OCI-LY1 (cell line): ENCODE measurements at regions not wholly inside any gene's neighbourhood (a gene's known extent, or its start where the extent isn't known, plus 50 kb on each side); places are given as distances from the start of the nearest gene placed in this dataset.

Experiments used
- H2AFZ ChIP-seq: fragments of 200-600 bp; sonication (generic), shearing (Covaris generic); 2 replicates; pipeline ENCODE4 v1.6.0; 2014; ENCODE audit warnings: antibody characterized with exemption, mild to moderate bottlenecking, low read length
- H3F3A ChIP-seq: fragments of 200-600 bp; sonication (generic), shearing (Covaris generic); 2 replicates; pipeline ENCODE4 v1.6.0; 2014; ENCODE audit warnings: mild to moderate bottlenecking, antibody characterized with exemption, low read length, moderate library complexity; ENCODE audit not compliant: insufficient read depth
- H3K27ac ChIP-seq: fragments of 200-600 bp; sonication (generic); 2 replicates; pipeline ENCODE4 v1.5.1; 2014; ENCODE audit warnings: low read length, mixed run types, mild to moderate bottlenecking, low read depth; ENCODE audit not compliant: poor library complexity, severe bottlenecking
- H3K27me3 ChIP-seq: fragments of 200-600 bp; sonication (generic); 2 replicates; pipeline ENCODE4 v1.6.0; 2014; ENCODE audit warnings: antibody characterized with exemption, mild to moderate bottlenecking, low read length, moderate library complexity; ENCODE audit not compliant: insufficient read depth
- H3K36me3 ChIP-seq: fragments of 200-600 bp; sonication (generic); 2 replicates; pipeline ENCODE4 v1.6.1; 2014; ENCODE audit warnings: mild to moderate bottlenecking, antibody characterized with exemption, low read length, moderate library complexity, mixed read lengths; ENCODE audit not compliant: insufficient read depth
- H3K4me1 ChIP-seq: fragments of 200-600 bp; sonication (generic); 2 replicates; pipeline ENCODE4 v1.5.1; 2014; ENCODE audit warnings: mild to moderate bottlenecking, low read length, moderate library complexity; ENCODE audit not compliant: insufficient read depth, severe bottlenecking
- H3K4me2 ChIP-seq: fragments of 200-600 bp; sonication (generic), shearing (Covaris generic); 2 replicates; pipeline ENCODE4 v1.6.1; 2014; ENCODE audit warnings: low read length
- H3K4me3 ChIP-seq: fragments of 200-600 bp; sonication (generic); 2 replicates; pipeline ENCODE4 v1.5.1; 2014; ENCODE audit warnings: low read length, low read depth, mild to moderate bottlenecking, mixed read lengths; ENCODE audit not compliant: poor library complexity, severe bottlenecking
- H3K79me2 ChIP-seq: fragments of 200-600 bp; shearing (Covaris generic); 2 replicates; pipeline ENCODE4 v1.6.1; 2016; ENCODE audit warnings: mixed run types, low read length, mixed read lengths; ENCODE audit not compliant: insufficient read depth
- H3K9ac ChIP-seq: fragments of 200-600 bp; sonication (generic), shearing (Covaris generic); 2 replicates; pipeline ENCODE4 v1.6.1; 2014; ENCODE audit warnings: mild to moderate bottlenecking, low read length, mixed read lengths
- H3K9me2 ChIP-seq: fragments of 200-600 bp; sonication (generic), shearing (Covaris generic); 2 replicates; pipeline ENCODE4 v1.6.1; 2014; ENCODE audit warnings: low read depth, mild to moderate bottlenecking, low read length, mixed read lengths
- H3K9me3 ChIP-seq: fragments of 200-600 bp; shearing (Covaris generic); 2 replicates; pipeline ENCODE4 v1.6.1; 2014; ENCODE audit warnings: low read length, mixed read lengths
- H4K20me1 ChIP-seq: fragments of 200-600 bp; sonication (generic), shearing (Covaris generic); 2 replicates; pipeline ENCODE4 v1.6.0; 2016; ENCODE audit warnings: mild to moderate bottlenecking, low read length; ENCODE audit not compliant: insufficient read depth
- CTCF ChIP-seq: fragments of 200-600 bp; sonication (generic), shearing (Covaris generic); IDR thresholded peaks from 2 replicates; pipeline ENCODE4 v1.5.1; 2017; ENCODE audit warnings: mild to moderate bottlenecking, antibody characterized with exemption, low read length, moderate library complexity, mixed read lengths
- EZH2 ChIP-seq: fragments of 200-600 bp; sonication (generic), shearing (Covaris generic); IDR thresholded peaks from 2 replicates; pipeline ENCODE4 v1.8.0; 2017; ENCODE audit warnings: borderline replicate concordance, mixed run types, mild to moderate bottlenecking, antibody characterized with exemption, low read length, moderate library complexity, mixed read lengths

- H3K9me2 ChIP-seq, result no peaks in the 10 kb centered on the region
- no peaks in the 10 kb centered on the region; the same call in 1 of the 2 replicates for H3K27me3 ChIP-seq
- no peaks in the 10 kb centered on the region for H3K4me1 ChIP-seq
- H4K20me1 ChIP-seq, result no peaks in the 10 kb centered on the region
- H3K9me3 ChIP-seq, result no peaks in the 10 kb centered on the region
- no peaks in the 10 kb centered on the region for H3F3A ChIP-seq
- no peak overlapping the region for H3K27ac ChIP-seq
- H3K9ac ChIP-seq, result no peak overlapping the region
- no peaks in the 10 kb centered on the region for H3K79me2 ChIP-seq
- no peak overlapping the region for H3K4me2 ChIP-seq
- no peaks in the 10 kb centered on the region for H3K36me3 ChIP-seq
- no peak for TF ChIP-seq EZH2
- no peak for TF ChIP-seq CTCF
- H3K4me3 ChIP-seq, result no peak overlapping the region
- H2AFZ ChIP-seq, result no peak overlapping the region
Observed at GRCh38 chr3:150072576-150072975, 101.9 kb upstream of the PFN2 start.

GRCh38 chr3:150070271-150070670 is 99.6 kb upstream of the PFN2 start:
- H3K36me3 ChIP-seq, result no peaks in the 10 kb centered on the region
- no peak for TF ChIP-seq EZH2
- TF ChIP-seq CTCF, result no peak
- no peak overlapping the region for H3K9ac ChIP-seq
- no peak overlapping the region for H2AFZ ChIP-seq
- no peaks in the 10 kb centered on the region for H3K79me2 ChIP-seq
- no peaks in the 10 kb centered on the region for H3K4me1 ChIP-seq
- no peak overlapping the region for H3K27ac ChIP-seq
- H3K27me3 ChIP-seq, result no peaks in the 10 kb centered on the region
- H3K9me2 ChIP-seq, result no peaks in the 10 kb centered on the region
- no peaks in the 10 kb centered on the region for H4K20me1 ChIP-seq
- no peaks in the 10 kb centered on the region for H3F3A ChIP-seq
- no peak overlapping the region for H3K4me3 ChIP-seq
- no peaks in the 10 kb centered on the region for H3K9me3 ChIP-seq
- no peak overlapping the region for H3K4me2 ChIP-seq

- H3K27ac ChIP-seq, result no peak overlapping the region
- no peak overlapping the region for H2AFZ ChIP-seq
- H3K9me2 ChIP-seq, result no peaks in the 10 kb centered on the region
Observed at GRCh38 chr3:150069633-150070032, 98.9 kb upstream of the PFN2 start.

More at GRCh38 chr3:150069633-150070032, 98.9 kb upstream of the PFN2 start:
- H3K79me2 ChIP-seq, result no peaks in the 10 kb centered on the region
- no peaks in the 10 kb centered on the region for H4K20me1 ChIP-seq
- TF ChIP-seq EZH2 (no peak), CTCF (no peak)
- H3K27me3 ChIP-seq, result no peaks in the 10 kb centered on the region
- H3K4me3 ChIP-seq, result no peak overlapping the region
- no peak overlapping the region for H3K4me2 ChIP-seq
- H3K9ac ChIP-seq, result no peak overlapping the region
- no peaks in the 10 kb centered on the region for H3K36me3 ChIP-seq
- H3F3A ChIP-seq, result no peaks in the 10 kb centered on the region
- no peaks in the 10 kb centered on the region for H3K9me3 ChIP-seq
- H3K4me1 ChIP-seq, result no peaks in the 10 kb centered on the region
